ENCODE measurements at regions not wholly inside any gene's neighbourhood (a gene's known extent, or its start where the extent isn't known, plus 50 kb on each side); places are given as distances from the start of the nearest gene placed in this dataset.

DNA sequence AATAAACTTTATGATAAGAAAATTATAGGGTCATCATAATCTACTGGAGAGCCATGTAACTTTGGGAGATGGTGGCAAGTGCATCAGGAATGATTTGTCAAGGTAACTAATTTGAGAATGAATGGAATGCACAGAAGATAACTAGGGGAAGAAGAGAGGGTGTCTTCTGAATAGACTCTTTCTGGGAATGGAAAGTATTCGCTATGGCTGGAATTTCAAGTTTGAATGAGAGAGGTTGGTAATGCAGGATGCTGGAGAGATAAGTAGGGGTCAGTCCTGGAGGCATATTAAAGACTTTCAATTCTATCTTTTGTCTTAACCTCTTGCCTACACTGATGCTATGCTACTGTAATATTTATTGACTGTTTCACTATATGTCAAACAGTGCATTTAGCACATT, 714.2 kb downstream of the CETN3 start:
- no peak for DNase-seq (ENCODE audit: low spot score in 2 of 2)
- intact Hi-C loops (cut with DNase I; ENCODE audit: low total_unique reads): no loop called here
- no peaks in the 10 kb centered on the region for H3K27me3 ChIP-seq
- no peak overlapping the region for H3K27ac ChIP-seq
- no peaks in the 10 kb centered on the region for H3K36me3 ChIP-seq
- no peaks in the 10 kb centered on the region for H3K9me3 ChIP-seq
- no peak for TF ChIP-seq CTCF (IDR thresholded peaks at IDR 0.05)
- no peak for TF ChIP-seq POLR2AphosphoS5 (IDR thresholded peaks at IDR 0.05)
- TF ChIP-seq POLR2A (IDR thresholded peaks at IDR 0.05): no peak
- no peaks in the 10 kb centered on the region for H3K4me1 ChIP-seq
- H3K4me3 ChIP-seq: no peak overlapping the region

DNA sequence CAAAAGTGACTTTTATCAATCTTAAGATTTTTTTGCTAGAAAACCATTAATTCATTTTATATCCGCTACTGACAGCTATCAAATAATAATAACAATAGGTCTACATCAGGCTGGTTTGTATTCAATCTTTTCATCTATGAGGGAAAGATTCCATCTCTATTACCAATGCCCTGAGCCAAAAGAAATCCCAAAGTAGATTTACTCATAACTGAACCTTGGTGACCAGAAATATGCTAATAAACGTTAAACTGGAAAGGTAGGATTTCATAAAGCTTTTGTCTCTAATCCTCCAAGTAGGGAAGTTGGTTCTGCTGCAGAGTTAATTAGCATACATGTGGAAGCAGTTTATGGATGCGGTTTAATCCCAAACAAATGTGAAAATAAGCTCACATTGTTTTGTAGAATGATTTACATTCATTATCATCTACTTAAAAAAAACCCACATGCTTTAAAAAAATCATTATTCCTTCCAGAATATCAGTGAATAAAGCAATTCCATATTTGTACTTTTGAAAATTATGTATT, 715.5 kb downstream of the CETN3 start:
- DNase-seq (ENCODE audit: low spot score in 2 of 2): no peak
- Histone ChIP-seq H3K4me1 (no peaks in the 10 kb centered on the region), H3K4me3 (no peak overlapping the region), H3K36me3 (no peaks in the 10 kb centered on the region), H3K9me3 (no peaks in the 10 kb centered on the region), H3K27me3 (no peaks in the 10 kb centered on the region), H3K27ac (no peak overlapping the region)
- TF ChIP-seq POLR2A (IDR thresholded peaks at IDR 0.05): no peak
- no peak for TF ChIP-seq POLR2AphosphoS5 (IDR thresholded peaks at IDR 0.05)
- intact Hi-C loops (cut with DNase I; ENCODE audit: low total_unique reads): no loop called here

GRCh38 chr5:89690331-89690730, 719.2 kb downstream of the CETN3 start:
- Histone ChIP-seq H3K9me3 (no peaks in the 10 kb centered on the region), H3K27me3 (no peaks in the 10 kb centered on the region), H3K4me1 (no peaks in the 10 kb centered on the region), H3K27ac (no peak overlapping the region), H3K4me3 (no peak overlapping the region), H3K36me3 (no peaks in the 10 kb centered on the region)
- DNase-seq (ENCODE audit: low spot score in 2 of 2): no peak
- TF ChIP-seq POLR2A (IDR thresholded peaks at IDR 0.05) (no peak), CTCF (IDR thresholded peaks at IDR 0.05) (no peak), POLR2AphosphoS5 (IDR thresholded peaks at IDR 0.05) (no peak)
- intact Hi-C loops (cut with DNase I; ENCODE audit: low total_unique reads): no loop called here

DNA sequence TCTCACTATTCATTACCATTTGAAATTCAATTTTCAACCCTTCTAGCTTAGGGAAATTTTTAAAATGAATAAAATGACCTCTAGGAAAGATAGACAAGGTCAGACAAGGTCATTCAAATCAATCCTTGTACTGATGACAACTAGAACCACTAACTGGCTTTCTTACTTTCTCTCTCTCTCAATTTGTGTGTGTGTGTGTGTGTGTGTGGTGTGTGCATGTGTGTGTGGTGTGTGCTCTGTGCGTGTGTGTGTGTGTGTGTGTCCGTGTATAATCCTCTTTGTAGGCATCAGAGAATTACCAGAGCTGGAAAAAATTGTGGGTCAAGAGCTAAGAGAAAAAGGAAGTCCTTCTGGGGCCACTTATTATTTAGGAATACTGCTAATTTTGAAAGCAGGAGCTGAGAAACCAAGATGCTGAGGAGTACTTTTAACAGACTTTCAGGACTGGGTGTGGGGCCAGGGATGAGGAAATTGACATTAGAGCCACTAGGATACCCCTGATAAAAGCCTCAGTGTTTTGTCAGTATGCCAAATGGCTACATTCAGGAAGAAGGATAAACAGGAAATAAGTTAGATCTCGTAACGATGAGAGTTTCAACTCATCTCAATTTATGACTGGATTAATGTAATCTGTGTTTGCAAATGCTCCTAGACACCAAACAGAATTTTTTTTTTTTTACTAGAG, 723.3 kb downstream of the CETN3 start:
- Histone ChIP-seq H3K4me1 (no peaks in the 10 kb centered on the region), H3K9me3 (no peaks in the 10 kb centered on the region), H3K27me3 (no peaks in the 10 kb centered on the region), H3K36me3 (no peaks in the 10 kb centered on the region), H3K4me3 (no peak overlapping the region), H3K27ac (no peak overlapping the region)
- no peak for DNase-seq (ENCODE audit: low spot score in 2 of 2)
- intact Hi-C loops (cut with DNase I; ENCODE audit: low total_unique reads): no loop called here
- TF ChIP-seq POLR2A (IDR thresholded peaks at IDR 0.05) (no peak), POLR2AphosphoS5 (IDR thresholded peaks at IDR 0.05) (no peak), CTCF (IDR thresholded peaks at IDR 0.05) (no peak)

- H3K4me1 ChIP-seq: no peaks in the 10 kb centered on the region
- H3K4me3 ChIP-seq: no peak overlapping the region
- no peak overlapping the region for H3K27ac ChIP-seq
- H3K36me3 ChIP-seq: no peaks in the 10 kb centered on the region
- no peak for DNase-seq (ENCODE audit: low spot score in 2 of 2)
- H3K27me3 ChIP-seq: no peaks in the 10 kb centered on the region
- TF ChIP-seq CTCF (IDR thresholded peaks at IDR 0.05): no peak
- TF ChIP-seq POLR2AphosphoS5 (IDR thresholded peaks at IDR 0.05): no peak
- no peak for TF ChIP-seq POLR2A (IDR thresholded peaks at IDR 0.05)
- no peaks in the 10 kb centered on the region for H3K9me3 ChIP-seq
- intact Hi-C loops (cut with DNase I; ENCODE audit: low total_unique reads): no loop called here
Observed at GRCh38 chr5:89676634-89677033, 732.9 kb downstream of the CETN3 start.
